OCI-LY7 (cell line): ENCODE measurements at regions not wholly inside any gene's neighbourhood (a gene's known extent, or its start where the extent isn't known, plus 50 kb on each side); places are given as distances from the start of the nearest gene placed in this dataset.
"Not testable (repeated sequence)": the region's sequence is repeated elsewhere in the genome, so short reads cannot be mapped to it uniquely, and the experiment has no call there.

Source experiments
- BruUV-seq: library from RNA; stranded (reverse); fragments of 400-500 nt; replicated peaks from 2 replicates; lab custom pipeline; 2021; lab: Mats Ljungman, UMichigan
- CTCF ChIA-PET: fragments of 300-600 bp; sonication (Branson Sonifier 250); formaldehyde crosslinking; loops from one replicate; lab custom pipeline; 2022; ENCODE audit warnings: antibody characterized with exemption; ENCODE audit not compliant: unreplicated experiment; lab: Charles Lee
- POLR2A ChIA-PET: fragments of 300-600 bp; sonication (Branson Sonifier 250); formaldehyde crosslinking; loops from one replicate; lab custom pipeline; 2022; ENCODE audit warnings: antibody characterized with exemption; lab: Charles Lee
- DNase-seq: peaks from one replicate; pipeline ENCODE4 v3.0.0-alpha.2; 2015; ENCODE audit warnings: low spot score
- H2AFZ ChIP-seq: fragments of 200-600 bp; sonication (generic), shearing (Covaris generic); 2 replicates; pipeline ENCODE4 v1.6.1; 2014; ENCODE audit warnings: mild to moderate bottlenecking, antibody characterized with exemption, low read length, moderate library complexity
- H3K27ac ChIP-seq: fragments of 200-600 bp; sonication (generic); 2 replicates; pipeline ENCODE4 v1.5.1; 2014; ENCODE audit warnings: mixed run types, low read depth, mild to moderate bottlenecking, moderate library complexity, low read length, inconsistent platforms; ENCODE audit not compliant: poor library complexity, severe bottlenecking
- H3K36me3 ChIP-seq: fragments of 200-600 bp; sonication (generic); 2 replicates; pipeline ENCODE4 v1.6.1; 2014; ENCODE audit warnings: mild to moderate bottlenecking, antibody characterized with exemption, low read length, moderate library complexity, mixed read lengths; ENCODE audit not compliant: insufficient read depth
- H3K4me1 ChIP-seq: fragments of 200-600 bp; sonication (generic); 2 replicates; pipeline ENCODE4 v1.5.1; 2014; ENCODE audit warnings: mild to moderate bottlenecking, low read length; ENCODE audit not compliant: insufficient read depth, poor library complexity, severe bottlenecking
- H3K4me2 ChIP-seq: fragments of 200-600 bp; sonication (generic); 2 replicates; pipeline ENCODE4 v1.6.1; 2014; ENCODE audit warnings: mild to moderate bottlenecking, low read length
- H3K4me3 ChIP-seq: fragments of 200-600 bp; sonication (generic); 2 replicates; pipeline ENCODE4 v1.5.1; 2014; ENCODE audit warnings: mild to moderate bottlenecking, low read depth, low read length; ENCODE audit not compliant: poor library complexity, severe bottlenecking
- H3K79me2 ChIP-seq: fragments of 200-600 bp; sonication (generic); 2 replicates; pipeline ENCODE4 v1.6.1; 2016; ENCODE audit warnings: low read depth, mild to moderate bottlenecking, low read length, moderate library complexity, mixed read lengths; ENCODE audit not compliant: insufficient read depth
- H3K9me2 ChIP-seq: fragments of 200-600 bp; sonication (generic); 2 replicates; pipeline ENCODE4 v1.6.1; 2016; ENCODE audit warnings: mild to moderate bottlenecking, low read length, mixed read lengths; ENCODE audit not compliant: insufficient read depth
- H3K9me3 ChIP-seq: fragments of 200-600 bp; sonication (generic); 2 replicates; pipeline ENCODE4 v1.6.1; 2014; ENCODE audit warnings: mild to moderate bottlenecking, mixed run types, low read length, mixed read lengths
- H4K20me1 ChIP-seq: fragments of 200-600 bp; sonication (generic); 2 replicates; pipeline ENCODE4 v1.6.1; 2014; ENCODE audit warnings: mild to moderate bottlenecking, antibody characterized with exemption, low read length, moderate library complexity, mixed read lengths; ENCODE audit not compliant: insufficient read depth
- CTCF ChIP-seq: fragments of 200-600 bp; sonication (generic); conservative IDR thresholded peaks from 2 replicates; pipeline ENCODE4 v1.5.1; 2014; ENCODE audit warnings: mild to moderate bottlenecking, antibody characterized with exemption, low read length, moderate library complexity, mixed read lengths
- EZH2phosphoT487 ChIP-seq: fragments of 200-600 bp; sonication (generic); IDR thresholded peaks from 2 replicates; pipeline ENCODE4 v1.6.1; 2018; ENCODE audit warnings: low read depth, borderline replicate concordance, mild to moderate bottlenecking, mixed run types, antibody characterized with exemption, low read length, moderate library complexity, mixed read lengths
- intact Hi-C: fragments of 100-400 bp; cut with micrococcal nuclease; formaldehyde crosslinking; loops from one replicate; pipeline ENCODE4 v1.10.0; 2022; ENCODE audit not compliant: unreplicated experiment

DNA sequence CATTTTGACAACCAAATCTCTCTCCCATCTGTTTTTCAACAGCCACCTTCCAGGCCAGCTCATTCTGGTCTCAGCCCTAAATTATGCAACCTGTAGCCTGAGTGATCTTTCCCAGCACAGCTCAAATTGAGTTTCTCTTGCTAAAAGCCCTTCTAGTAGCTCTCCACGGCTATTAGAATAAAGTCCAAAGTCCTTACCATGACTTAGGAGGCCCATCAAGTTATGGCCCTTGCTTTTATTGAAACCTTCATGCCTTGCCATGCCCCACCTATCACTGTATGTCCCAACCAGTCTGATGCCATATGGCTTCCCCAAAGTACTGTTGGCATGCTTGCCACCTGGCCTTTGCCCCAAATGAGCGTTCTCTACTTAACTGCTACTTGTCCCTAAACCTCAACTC is 303.5 kb upstream of the GADL1 start:
- Histone ChIP-seq H3K27ac (no peak overlapping the region), H3K36me3 (no peaks in the 10 kb centered on the region), H3K4me2 (no peak overlapping the region), H3K4me1 (no peaks in the 10 kb centered on the region), H3K9me2 (no peaks in the 10 kb centered on the region), H3K9me3 (no peaks in the 10 kb centered on the region), H3K79me2 (no peaks in the 10 kb centered on the region), H4K20me1 (no peaks in the 10 kb centered on the region), H2AFZ (no peak overlapping the region), H3K4me3 (no peak overlapping the region)
- no peak for TF ChIP-seq EZH2phosphoT487
- no peak for TF ChIP-seq CTCF
- CTCF ChIA-PET: no interaction called here
- DNase-seq: no peak
- POLR2A ChIA-PET: interaction anchor here (1.0 kb wide), 1 partner anchor 28 kb away, joined by 6 read pairs; no protein-coding TSS in a partner anchor
- intact Hi-C loops: no loop called here
- no TSS peak for BruUV-seq

GRCh38 chr3:31198890-31199289 is 304.4 kb upstream of the GADL1 start:
- Histone ChIP-seq H3K9me2 (no peaks in the 10 kb centered on the region), H3K27ac (no peak overlapping the region), H3K4me2 (no peak overlapping the region), H3K79me2 (no peaks in the 10 kb centered on the region), H3K9me3 (0 out of 2 replicates have a peak, but pooled peaks cover 3% of the 10 kb centered on the region), H3K4me1 (no peaks in the 10 kb centered on the region), H3K36me3 (no peaks in the 10 kb centered on the region), H4K20me1 (no peaks in the 10 kb centered on the region), H3K4me3 (no peak overlapping the region), H2AFZ (no peak overlapping the region)
- no peak for TF ChIP-seq EZH2phosphoT487
- TF ChIP-seq CTCF: no peak
- intact Hi-C loops: no loop called here
- DNase-seq: no peak
- CTCF ChIA-PET: no interaction called here
- BruUV-seq: no TSS peak
- POLR2A ChIA-PET: no interaction called here

DNA sequence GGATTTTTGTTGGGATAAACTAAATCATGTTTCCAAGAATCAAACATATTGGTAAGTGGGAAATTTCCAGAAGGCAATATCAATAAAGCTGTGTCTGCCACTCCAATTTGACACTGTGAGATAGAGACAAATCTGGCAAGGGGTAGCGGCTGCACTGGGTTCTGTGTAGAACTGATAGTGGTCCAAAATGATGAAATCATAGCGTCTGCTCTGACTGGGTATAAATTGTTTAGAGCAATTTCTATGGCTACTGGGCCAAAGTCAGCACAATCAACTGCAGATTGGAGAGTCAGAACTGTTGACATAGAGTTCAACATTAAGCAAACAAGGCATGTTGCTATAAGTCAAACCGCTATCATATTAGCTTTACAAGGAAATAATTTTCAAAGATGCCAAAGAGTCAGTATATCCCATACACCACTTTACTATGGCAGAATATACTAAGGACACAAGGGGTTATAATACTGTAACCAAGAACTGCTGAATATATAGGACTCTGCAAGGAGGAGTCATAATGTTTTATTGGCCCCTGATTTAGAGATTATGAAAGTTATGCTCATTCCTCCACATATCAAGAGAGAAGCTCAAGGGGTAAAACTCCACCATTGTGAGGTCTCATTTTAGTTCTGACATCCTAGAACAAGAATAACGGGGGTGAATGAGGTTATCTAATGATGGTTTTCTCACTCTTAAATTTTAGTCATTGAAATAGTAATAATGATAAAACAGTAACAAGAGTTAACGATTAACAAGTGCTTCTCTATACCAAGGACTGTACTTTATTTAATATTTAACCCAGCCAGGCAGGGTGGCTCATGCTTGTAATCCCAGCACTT is 309.7 kb upstream of the GADL1 start:
- no peaks in the 10 kb centered on the region for H3K9me2 ChIP-seq
- no peaks in the 10 kb centered on the region for H3K4me1 ChIP-seq
- no TSS peak for BruUV-seq
- intact Hi-C loops: no loop called here
- no peak overlapping the region for H3K4me2 ChIP-seq
- H3K36me3 ChIP-seq: no peaks in the 10 kb centered on the region; the same call in 1 of the 2 replicates
- no peak overlapping the region for H2AFZ ChIP-seq
- TF ChIP-seq EZH2phosphoT487 (no peak), CTCF (no peak)
- DNase-seq: no peak
- ChIA-PET POLR2A (interaction anchor here (0.6 to 1.8 kb wide), 8 partner anchors 11 to 198 kb away, joined by 3 to 8 read pairs (median 4); no protein-coding TSS in a partner anchor), CTCF (no interaction called here)
- H3K79me2 ChIP-seq: no peaks in the 10 kb centered on the region
- no peak overlapping the region for H3K27ac ChIP-seq
- H3K4me3 ChIP-seq: no peak overlapping the region
- peaks cover 44% of the 10 kb centered on the region; the same call in 1 of the 2 replicates for H3K9me3 ChIP-seq
- no peaks in the 10 kb centered on the region for H4K20me1 ChIP-seq

DNA sequence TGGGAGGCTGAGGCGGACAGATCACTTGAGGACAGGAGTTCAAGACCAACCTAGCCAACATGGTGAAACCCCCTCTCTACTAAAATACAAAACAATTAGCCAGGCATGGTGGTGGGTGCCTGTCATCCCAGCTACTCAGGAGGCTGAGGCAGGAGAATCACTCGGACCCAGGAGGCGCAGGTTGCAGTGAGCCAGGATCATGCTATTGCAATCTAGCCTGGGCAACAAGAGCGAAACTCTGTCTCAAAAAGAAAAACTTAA is 310.3 kb upstream of the GADL1 start:
- POLR2A ChIA-PET, CTCF ChIA-PET, BruUV-seq: not testable (repeated sequence)

More for the DNA sequence above, 310.3 kb upstream of the GADL1 start:
- H4K20me1 ChIP-seq, H3K4me1 ChIP-seq, H3K4me3 ChIP-seq, H3K4me2 ChIP-seq, H3K79me2 ChIP-seq, H2AFZ ChIP-seq, intact Hi-C loops, H3K36me3 ChIP-seq, DNase-seq, H3K9me2 ChIP-seq, H3K27ac ChIP-seq: not testable (repeated sequence)
- peaks cover 47% of the 10 kb centered on the region; the same call in 1 of the 2 replicates for H3K9me3 ChIP-seq
